ENCODE measurements at regions not wholly inside any gene's neighbourhood (a gene's known extent, or its start where the extent isn't known, plus 50 kb on each side); places are given as distances from the start of the nearest gene placed in this dataset.

DNA sequence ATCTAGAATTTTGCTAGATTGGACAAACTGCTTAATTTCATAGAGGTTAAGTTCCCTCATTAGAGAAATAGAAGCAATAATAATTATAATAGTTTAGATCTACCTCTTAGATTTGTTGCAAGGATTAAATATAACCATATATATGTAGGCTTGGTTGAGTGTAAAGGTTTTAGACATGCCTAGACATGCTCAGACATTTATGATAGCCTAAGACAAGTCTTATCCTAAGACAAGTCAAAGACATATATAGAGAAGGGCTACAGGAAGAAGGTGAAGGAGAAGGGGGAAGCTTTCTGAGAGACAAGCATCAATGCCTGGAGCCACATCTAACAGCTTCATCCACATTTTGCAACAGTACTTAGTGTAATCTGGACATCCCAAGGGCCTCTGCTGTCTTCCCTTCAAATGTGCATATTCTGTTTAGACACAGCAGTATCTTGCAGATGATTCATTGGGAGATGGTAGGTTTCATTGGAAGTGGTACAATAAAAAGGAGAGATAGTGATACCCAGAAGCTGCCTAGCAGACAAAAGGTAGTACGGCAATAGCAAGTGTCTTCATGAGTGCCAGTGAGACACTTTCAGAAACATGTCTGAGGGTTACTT is 146.5 kb downstream of the HGF start:
- in situ Hi-C loops (cut with HindIII; ENCODE audit: low sequenced_read_pairs): no loop called here
- TF ChIP-seq, protein P1, sequence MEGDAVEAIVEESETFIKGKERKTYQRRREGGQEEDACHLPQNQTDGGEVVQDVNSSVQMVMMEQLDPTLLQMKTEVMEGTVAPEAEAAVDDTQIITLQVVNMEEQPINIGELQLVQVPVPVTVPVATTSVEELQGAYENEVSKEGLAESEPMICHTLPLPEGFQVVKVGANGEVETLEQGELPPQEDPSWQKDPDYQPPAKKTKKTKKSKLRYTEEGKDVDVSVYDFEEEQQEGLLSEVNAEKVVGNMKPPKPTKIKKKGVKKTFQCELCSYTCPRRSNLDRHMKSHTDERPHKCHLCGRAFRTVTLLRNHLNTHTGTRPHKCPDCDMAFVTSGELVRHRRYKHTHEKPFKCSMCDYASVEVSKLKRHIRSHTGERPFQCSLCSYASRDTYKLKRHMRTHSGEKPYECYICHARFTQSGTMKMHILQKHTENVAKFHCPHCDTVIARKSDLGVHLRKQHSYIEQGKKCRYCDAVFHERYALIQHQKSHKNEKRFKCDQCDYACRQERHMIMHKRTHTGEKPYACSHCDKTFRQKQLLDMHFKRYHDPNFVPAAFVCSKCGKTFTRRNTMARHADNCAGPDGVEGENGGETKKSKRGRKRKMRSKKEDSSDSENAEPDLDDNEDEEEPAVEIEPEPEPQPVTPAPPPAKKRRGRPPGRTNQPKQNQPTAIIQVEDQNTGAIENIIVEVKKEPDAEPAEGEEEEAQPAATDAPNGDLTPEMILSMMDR (IDR thresholded peaks at IDR 0.05; ENCODE audit: low read depth, low read length): no peak
- no peak for DNase-seq (ENCODE audit: low read depth, low spot score)
- H3K4me3 ChIP-seq (ENCODE audit: low read depth, low read length): no peak overlapping the region

DNA sequence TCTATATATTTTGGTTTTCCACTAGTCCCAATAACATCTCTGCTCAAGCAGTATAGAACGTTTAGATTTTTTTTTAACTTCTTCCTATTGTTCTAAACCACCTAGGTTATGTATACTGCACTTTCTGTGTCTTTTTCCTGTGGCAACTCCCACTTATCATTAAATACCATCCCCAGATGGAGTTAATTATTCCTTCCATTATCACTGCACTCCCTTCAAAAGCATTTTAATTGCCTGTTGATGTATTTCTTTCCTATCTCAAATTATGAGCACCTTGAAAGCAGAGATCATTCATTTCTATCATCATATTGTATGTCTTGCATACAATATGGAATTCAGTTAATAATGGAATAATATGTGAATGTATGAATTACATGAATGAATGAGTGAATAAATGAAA is 148.0 kb downstream of the HGF start:
- no peak for DNase-seq (ENCODE audit: low read depth, low spot score)
- in situ Hi-C loops (cut with HindIII; ENCODE audit: low sequenced_read_pairs): no loop called here
- TF ChIP-seq, protein P1 (IDR thresholded peaks at IDR 0.05; ENCODE audit: low read depth, low read length): no peak
- H3K4me3 ChIP-seq (ENCODE audit: low read depth, low read length): no peak overlapping the region

DNA sequence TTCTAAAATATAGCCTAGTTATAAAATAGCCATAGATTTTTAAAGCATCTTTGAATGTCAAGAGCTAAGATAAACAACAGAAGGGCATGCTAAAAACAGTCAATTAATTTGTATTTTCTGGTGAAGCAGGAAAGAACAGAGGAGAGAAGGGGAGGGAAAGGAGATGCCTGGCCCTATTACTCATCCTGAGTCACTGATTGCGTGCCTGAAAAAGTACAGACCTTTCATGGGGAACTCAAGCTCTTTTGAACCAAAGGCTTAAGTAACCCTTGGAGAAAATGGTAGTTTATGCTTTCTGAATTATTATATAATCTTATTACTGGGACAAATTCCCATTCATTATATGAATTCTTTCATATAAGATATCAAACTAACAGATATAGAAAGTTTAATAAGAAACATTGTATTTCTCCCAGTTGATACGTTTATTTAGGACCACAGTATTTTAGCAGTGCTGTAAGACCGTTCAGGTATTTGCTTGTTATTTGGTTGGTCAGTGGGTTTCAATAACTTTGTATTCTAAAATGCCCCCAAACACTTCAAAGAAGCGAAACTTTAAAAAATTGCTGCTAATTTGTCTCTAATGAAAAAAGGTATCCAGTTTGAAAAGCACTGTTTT is 151.3 kb downstream of the HGF start:
- no peak overlapping the region for H3K4me3 ChIP-seq (ENCODE audit: low read depth, low read length)
- peak; percentile 92 for DNase-seq (ENCODE audit: low read depth, low spot score)
- in situ Hi-C loops (cut with HindIII; ENCODE audit: low sequenced_read_pairs): no loop called here
- TF ChIP-seq, protein P1 (IDR thresholded peaks at IDR 0.05; ENCODE audit: low read depth, low read length): no peak

DNA sequence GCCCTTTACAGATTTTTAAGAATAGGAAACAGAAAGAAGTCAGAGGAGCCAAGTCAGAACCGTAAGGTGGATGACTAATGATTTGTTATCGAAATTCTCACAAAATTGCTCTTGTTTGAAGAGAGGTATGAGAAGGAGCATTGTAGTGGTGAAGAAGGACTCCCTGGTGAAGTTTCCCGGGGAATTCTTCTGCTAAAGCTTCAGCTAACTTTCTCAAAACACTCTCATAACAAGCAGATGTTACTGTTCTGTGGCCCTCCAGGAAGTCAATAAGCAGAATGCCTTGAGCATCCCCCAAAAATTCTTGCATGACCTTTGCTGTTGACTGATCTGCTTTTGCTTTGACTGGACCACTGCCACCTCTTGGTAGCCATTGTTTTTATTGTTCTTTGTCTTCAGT is 152.9 kb downstream of the HGF start:
- DNase-seq (ENCODE audit: low read depth, low spot score): peak; percentile 66
- in situ Hi-C loops (cut with HindIII; ENCODE audit: low sequenced_read_pairs): no loop called here
- H3K4me3 ChIP-seq (ENCODE audit: low read depth, low read length): no peak overlapping the region
- TF ChIP-seq, protein P1 (IDR thresholded peaks at IDR 0.05; ENCODE audit: low read depth, low read length): no peak

DNA sequence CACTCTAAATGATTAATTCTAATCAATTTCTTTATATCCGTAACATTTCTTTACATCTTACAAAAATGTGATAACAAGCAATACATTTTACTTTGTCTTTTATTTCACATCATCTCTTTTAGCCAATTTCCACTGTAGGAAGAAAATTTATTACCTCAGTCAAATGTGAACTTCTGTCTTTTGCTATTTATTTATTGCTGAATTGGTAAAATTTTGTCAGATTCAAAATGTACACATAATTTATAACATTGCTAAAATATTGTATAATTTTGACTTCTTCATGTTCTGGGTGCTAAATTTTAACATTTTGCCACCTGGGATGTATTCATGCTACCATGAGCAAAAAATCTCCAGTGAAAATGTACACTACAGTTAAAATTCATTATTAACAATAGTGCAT is 158.0 kb downstream of the HGF start:
- no peak for DNase-seq (ENCODE audit: low read depth, low spot score)
- TF ChIP-seq, protein P1 (IDR thresholded peaks at IDR 0.05; ENCODE audit: low read depth, low read length): no peak
- in situ Hi-C loops (cut with HindIII; ENCODE audit: low sequenced_read_pairs): no loop called here
- H3K4me3 ChIP-seq (ENCODE audit: low read depth, low read length): no peak overlapping the region

DNA sequence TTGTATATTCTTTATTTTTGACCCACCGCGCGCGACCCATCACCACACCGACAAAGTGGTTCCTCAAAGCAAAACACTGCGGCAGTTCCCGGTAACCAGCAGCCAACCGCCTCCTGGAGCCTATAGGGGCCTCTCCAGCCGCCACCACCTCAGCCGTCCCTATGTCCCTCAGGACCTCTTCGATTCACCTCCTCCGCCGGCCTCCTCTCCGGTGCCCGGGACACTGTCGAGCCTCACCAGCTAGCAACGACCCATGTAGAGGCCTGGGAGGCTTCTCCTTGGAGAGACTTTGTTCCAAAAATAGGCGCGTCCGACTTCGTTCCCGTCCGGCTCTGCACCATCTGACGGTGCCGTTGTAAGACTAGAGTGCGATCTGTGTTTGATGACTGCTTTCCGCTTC is 158.8 kb downstream of the HGF start:
- no peak overlapping the region for H3K4me3 ChIP-seq (ENCODE audit: low read depth, low read length)
- DNase-seq (ENCODE audit: low read depth, low spot score): no peak
- TF ChIP-seq, protein P1 (IDR thresholded peaks at IDR 0.05; ENCODE audit: low read depth, low read length): no peak
- in situ Hi-C loops (cut with HindIII; ENCODE audit: low sequenced_read_pairs): no loop called here

Data from astrocyte of the spinal cord (primary cell).